GM23248 (cell line): ENCODE measurements at regions not wholly inside any gene's neighbourhood (a gene's known extent, or its start where the extent isn't known, plus 50 kb on each side); places are given as distances from the start of the nearest gene placed in this dataset.

ENCODE experiments used
- EZH2 ChIP-seq: fragments of 200-600 bp; sonication (generic); IDR thresholded peaks from 2 replicates; pipeline ENCODE4 v1.6.1; 2018; ENCODE audit warnings: antibody characterized with exemption, mild to moderate bottlenecking; ENCODE audit not compliant: insufficient read depth, poor library complexity, severe bottlenecking
- EZH2phosphoT487 ChIP-seq: fragments of 200-600 bp; sonication (generic); IDR thresholded peaks from 2 replicates; pipeline ENCODE4 v1.6.1; 2018; ENCODE audit warnings: antibody characterized with exemption, moderate library complexity, mild to moderate bottlenecking, low read depth; ENCODE audit not compliant: insufficient read depth

- no peak for TF ChIP-seq EZH2
- no peak for TF ChIP-seq EZH2phosphoT487
Observed at GRCh38 chr20:16953858-16954257, 205.7 kb downstream of the OTOR start.
